Left lung (tissue), 4 donors: ENCODE measurements at regions not wholly inside any gene's neighbourhood (a gene's known extent, or its start where the extent isn't known, plus 50 kb on each side); places are given as distances from the start of the nearest gene placed in this dataset.

Experiments used
- ATAC-seq: fragments of 200-7000 bp; cut with Tn5 transposase; one replicate; pipeline ENCODE4 v1.9.1; 2020; ENCODE audit warnings: moderate library complexity
- DNase-seq, 4 donors: peaks; one replicate each; pipeline ENCODE4 v3.0.0-alpha.2; 2013 to 2020
- H3K27ac ChIP-seq, 2 donors: fragments of 200-600 bp; sonication (generic) in 1 of 2; one replicate each; pipeline versions ENCODE4 v1.5.0 to v1.8.0; 2020 to 2021
- H3K27me3 ChIP-seq, 2 donors: fragments of 200-600 bp; sonication (generic) in 1 of 2; one replicate each; pipeline versions ENCODE4 v1.5.0 to v1.8.0; 2020 to 2021
- H3K36me3 ChIP-seq, 2 donors: fragments of 200-600 bp; sonication (generic) in 1 of 2; one replicate each; pipeline versions ENCODE4 v1.5.0 to v1.8.0; 2020 to 2021
- H3K4me1 ChIP-seq, 2 donors: fragments of 200-600 bp; one replicate each; pipeline ENCODE4 v1.8.0; 2021
- H3K4me3 ChIP-seq, 2 donors: fragments of 200-600 bp; sonication (generic) in 1 of 2; one replicate each; pipeline versions ENCODE4 v1.5.0 to v1.8.0; 2020 to 2021; ENCODE audit warnings: mild to moderate bottlenecking in 1 of 2
- H3K9me3 ChIP-seq, 2 donors: fragments of 200-600 bp; sonication (generic) in 1 of 2; one replicate each; pipeline versions ENCODE4 v1.5.0 to v1.8.0; 2020 to 2021
- intact Hi-C, 2 donors: fragments of 100-400 bp; cut with DNase I; formaldehyde crosslinking; loops; one replicate each; pipeline versions ENCODE4 v1.11.2 to v1.14.2; 2022
- TF ChIP-seq, protein P1 (sequence below), 2 donors: fragments of 200-600 bp; sonication (generic) in 1 of 2; IDR thresholded peaks; one replicate each; pipeline versions ENCODE4 v1.5.0 to v1.8.0; 2021; ENCODE audit warnings: antibody characterized with exemption in 2 of 2
- donor health status: DM: no; HTN: yes; CAD: no.
- donor health status: DM: no; HTN: no; CAD: no.

- H3K4me3 ChIP-seq: no peak overlapping the region
- H3K36me3 ChIP-seq: no peaks in the 10 kb centered on the region
- intact Hi-C loops: no loop called here
- no peaks in the 10 kb centered on the region for H3K9me3 ChIP-seq
- no peak for ATAC-seq
- H3K4me1 ChIP-seq: no peaks in the 10 kb centered on the region
- no peak overlapping the region for H3K27ac ChIP-seq
- no peak for DNase-seq
- TF ChIP-seq, protein P1, sequence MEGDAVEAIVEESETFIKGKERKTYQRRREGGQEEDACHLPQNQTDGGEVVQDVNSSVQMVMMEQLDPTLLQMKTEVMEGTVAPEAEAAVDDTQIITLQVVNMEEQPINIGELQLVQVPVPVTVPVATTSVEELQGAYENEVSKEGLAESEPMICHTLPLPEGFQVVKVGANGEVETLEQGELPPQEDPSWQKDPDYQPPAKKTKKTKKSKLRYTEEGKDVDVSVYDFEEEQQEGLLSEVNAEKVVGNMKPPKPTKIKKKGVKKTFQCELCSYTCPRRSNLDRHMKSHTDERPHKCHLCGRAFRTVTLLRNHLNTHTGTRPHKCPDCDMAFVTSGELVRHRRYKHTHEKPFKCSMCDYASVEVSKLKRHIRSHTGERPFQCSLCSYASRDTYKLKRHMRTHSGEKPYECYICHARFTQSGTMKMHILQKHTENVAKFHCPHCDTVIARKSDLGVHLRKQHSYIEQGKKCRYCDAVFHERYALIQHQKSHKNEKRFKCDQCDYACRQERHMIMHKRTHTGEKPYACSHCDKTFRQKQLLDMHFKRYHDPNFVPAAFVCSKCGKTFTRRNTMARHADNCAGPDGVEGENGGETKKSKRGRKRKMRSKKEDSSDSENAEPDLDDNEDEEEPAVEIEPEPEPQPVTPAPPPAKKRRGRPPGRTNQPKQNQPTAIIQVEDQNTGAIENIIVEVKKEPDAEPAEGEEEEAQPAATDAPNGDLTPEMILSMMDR (IDR thresholded peaks at IDR 0.05): no peak
- no peaks in the 10 kb centered on the region for H3K27me3 ChIP-seq
Measured at GRCh38 chr3:70749122-70749521, 436.7 kb upstream of the MDFIC2 start.

DNA sequence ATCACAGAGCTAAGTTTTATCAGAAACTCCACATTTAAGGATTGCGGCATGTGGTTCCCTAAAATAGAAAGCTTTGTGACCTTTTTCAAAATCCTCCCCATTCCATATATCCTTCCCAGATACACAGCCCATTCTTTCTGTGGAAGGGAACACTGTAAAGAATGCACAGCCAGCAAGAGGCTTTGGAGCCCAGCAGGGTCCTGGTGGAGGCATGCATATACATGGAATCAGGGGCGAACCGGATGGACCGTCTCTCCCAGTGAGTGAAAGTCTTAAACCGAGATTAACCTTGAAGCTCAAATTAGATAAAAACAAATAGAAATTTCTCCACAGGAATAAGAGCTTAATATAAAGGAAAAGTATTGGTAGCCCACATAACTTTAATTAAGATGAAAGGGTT is 436.2 kb upstream of the MDFIC2 start:
- Histone ChIP-seq H3K9me3 (no peaks in the 10 kb centered on the region), H3K27me3 (no peaks in the 10 kb centered on the region), H3K27ac (no peak overlapping the region), H3K4me3 (no peak overlapping the region), H3K4me1 (no peaks in the 10 kb centered on the region), H3K36me3 (no peaks in the 10 kb centered on the region)
- intact Hi-C loops: no loop called here
- no peak for ATAC-seq
- no peak for DNase-seq
- TF ChIP-seq, protein P1 (IDR thresholded peaks at IDR 0.05): no peak

- Histone ChIP-seq H3K36me3 (no peaks in the 10 kb centered on the region), H3K9me3 (no peaks in the 10 kb centered on the region), H3K4me3 (no peak overlapping the region), H3K4me1 (no peaks in the 10 kb centered on the region), H3K27ac (no peak overlapping the region), H3K27me3 (no peaks in the 10 kb centered on the region)
- DNase-seq (no peak), ATAC-seq (no peak)
- intact Hi-C loops: no loop called here
- TF ChIP-seq, protein P1 (IDR thresholded peaks at IDR 0.05): no peak
Measured at GRCh38 chr3:70747847-70748246, 435.4 kb upstream of the MDFIC2 start.

GRCh38 chr3:70744536-70744935 is 432.1 kb upstream of the MDFIC2 start:
- no peaks in the 10 kb centered on the region for H3K4me1 ChIP-seq
- H3K27ac ChIP-seq: no peak overlapping the region
- H3K9me3 ChIP-seq: no peaks in the 10 kb centered on the region
- H3K4me3 ChIP-seq: no peak overlapping the region
- ATAC-seq (no peak), DNase-seq (no peak)
- H3K36me3 ChIP-seq: no peaks in the 10 kb centered on the region
- intact Hi-C loops: no loop called here
- TF ChIP-seq, protein P1 (IDR thresholded peaks at IDR 0.05): no peak
- no peaks in the 10 kb centered on the region for H3K27me3 ChIP-seq

DNA sequence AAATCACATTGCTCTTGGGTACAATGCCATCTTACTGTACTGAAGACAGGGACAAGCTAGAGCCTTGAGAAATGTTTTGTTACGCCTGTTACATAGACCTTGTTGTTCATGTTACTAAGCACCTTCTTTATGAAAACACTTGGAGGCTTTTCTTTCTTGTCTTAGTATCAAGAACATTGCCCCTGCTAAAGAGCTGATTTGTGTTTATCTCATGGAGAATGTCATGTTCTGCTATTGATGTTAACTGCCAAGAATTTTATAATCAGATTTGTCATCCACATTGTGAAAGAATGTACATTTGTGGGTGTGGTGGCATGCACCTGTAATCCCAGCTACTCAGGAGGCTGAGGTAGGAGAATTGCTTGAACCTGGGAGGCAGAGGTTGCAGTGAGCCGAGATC is 431.3 kb upstream of the MDFIC2 start:
- Histone ChIP-seq H3K27ac (no peak overlapping the region), H3K4me1 (no peaks in the 10 kb centered on the region), H3K4me3 (no peak overlapping the region), H3K27me3 (no peaks in the 10 kb centered on the region), H3K36me3 (no peaks in the 10 kb centered on the region), H3K9me3 (no peaks in the 10 kb centered on the region)
- DNase-seq: no peak
- intact Hi-C loops: no loop called here
- ATAC-seq: no peak
- TF ChIP-seq, protein P1 (IDR thresholded peaks at IDR 0.05): no peak
